Nephron (organoid): ENCODE measurements at regions not wholly inside any gene's neighbourhood (a gene's known extent, or its start where the extent isn't known, plus 50 kb on each side); places are given as distances from the start of the nearest gene placed in this dataset.

Experiments used
- H3K27ac Mint-ChIP-seq, 3 experiments: 2 replicates each; pipeline ENCODE4 v1.8.0; 2020; ENCODE audit warnings: mixed read lengths in 3 of 3, mild to moderate bottlenecking in 2 of 3, moderate library complexity in 1 of 3
- H3K27me3 Mint-ChIP-seq: 2 replicates; pipeline ENCODE4 v1.8.0; 2021; ENCODE audit warnings: low read depth, mild to moderate bottlenecking, moderate library complexity, mixed read lengths
- H3K36me3 Mint-ChIP-seq: 2 replicates; pipeline ENCODE4 v1.8.0; 2020; ENCODE audit warnings: low read depth, mixed read lengths
- H3K4me1 Mint-ChIP-seq: 2 replicates; pipeline ENCODE4 v1.8.0; 2020; ENCODE audit warnings: mixed read lengths
- H3K4me3 Mint-ChIP-seq, 3 experiments: 2 replicates each; pipeline ENCODE4 v1.8.0; 2020; ENCODE audit warnings: mild to moderate bottlenecking in 3 of 3, mixed read lengths in 3 of 3, moderate library complexity in 2 of 3
- H3K9me3 Mint-ChIP-seq: 2 replicates; pipeline ENCODE4 v1.8.0; 2020; ENCODE audit warnings: mixed read lengths
- CTCF ChIP-seq, 3 experiments: fragments of 200-600 bp; sonication (generic); IDR thresholded peaks; one replicate each; pipeline ENCODE4 v1.5.0; 2021; ENCODE audit warnings: antibody characterized with exemption in 3 of 3; ENCODE audit not compliant: unreplicated experiment in 3 of 3

- Mint-ChIP-seq H3K27me3 (peaks cover 14% of the 10 kb centered on the region), H3K4me3 (no peak overlapping the region), H3K36me3 (no peaks in the 10 kb centered on the region), H3K9me3 (no peaks in the 10 kb centered on the region), H3K27ac (no peak overlapping the region), H3K4me1 (no peaks in the 10 kb centered on the region)
- no peak for TF ChIP-seq CTCF (IDR thresholded peaks at IDR 0.05; ENCODE audit: unreplicated experiment in 3 of 3)
Observed at GRCh38 chr11:31922450-31922849, 111.3 kb upstream of the PAX6 start.

DNA sequence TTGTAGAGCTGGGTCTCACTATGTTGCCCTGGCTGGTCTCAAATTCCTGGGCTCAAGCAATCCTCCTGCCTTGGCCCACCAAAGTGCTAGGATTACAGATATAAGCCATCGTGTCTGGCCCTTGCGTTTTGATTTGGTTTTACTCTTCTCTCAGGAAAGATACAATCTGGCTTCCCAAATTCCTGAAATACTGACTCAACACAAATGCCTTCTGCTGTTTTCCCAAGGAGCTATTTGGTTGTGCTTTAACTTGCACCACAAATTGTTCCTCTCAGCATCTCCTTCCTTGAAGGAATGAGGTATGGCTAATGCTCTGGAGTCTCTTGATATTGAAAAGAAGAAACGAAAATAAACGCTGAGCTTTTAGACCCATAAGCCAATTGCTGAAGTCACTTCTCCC is 110.0 kb upstream of the PAX6 start:
- Mint-ChIP-seq H3K9me3 (no peaks in the 10 kb centered on the region), H3K27ac (no peak overlapping the region), H3K4me1 (no peaks in the 10 kb centered on the region), H3K4me3 (no peak overlapping the region), H3K36me3 (no peaks in the 10 kb centered on the region), H3K27me3 (peaks cover 9% of the 10 kb centered on the region)
- TF ChIP-seq CTCF (IDR thresholded peaks at IDR 0.05; ENCODE audit: unreplicated experiment in 3 of 3): no peak

GRCh38 chr11:31919175-31919574 is 108.1 kb upstream of the PAX6 start:
- Mint-ChIP-seq H3K27ac (no peak overlapping the region), H3K27me3 (peaks cover 15% of the 10 kb centered on the region), H3K9me3 (no peaks in the 10 kb centered on the region), H3K4me1 (no peaks in the 10 kb centered on the region), H3K36me3 (no peaks in the 10 kb centered on the region), H3K4me3 (no peak overlapping the region)
- TF ChIP-seq CTCF (IDR thresholded peaks at IDR 0.05; ENCODE audit: unreplicated experiment in 3 of 3): no peak

DNA sequence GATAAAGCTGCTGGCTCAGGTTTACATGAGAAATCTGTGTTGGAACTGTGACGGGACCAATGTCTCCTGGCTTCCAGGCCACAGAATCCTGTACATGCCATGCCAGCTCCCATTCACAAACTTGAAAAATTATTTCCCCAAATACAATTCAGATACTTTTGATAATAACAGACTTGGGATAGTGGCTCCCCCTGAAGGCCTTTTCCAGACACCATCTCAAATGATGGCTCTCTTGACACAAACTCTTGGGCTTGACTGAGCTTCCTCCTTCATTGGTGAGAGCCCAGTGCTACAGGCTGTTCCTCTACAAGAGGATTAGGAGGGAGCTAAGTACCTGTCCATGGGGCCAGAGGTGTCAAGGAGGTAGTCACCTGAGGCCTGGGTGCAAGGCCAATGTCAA is 104.7 kb upstream of the PAX6 start:
- no peak overlapping the region for H3K4me3 Mint-ChIP-seq
- no peak overlapping the region for H3K27ac Mint-ChIP-seq
- H3K27me3 Mint-ChIP-seq: peaks cover 6% of the 10 kb centered on the region
- no peaks in the 10 kb centered on the region for H3K4me1 Mint-ChIP-seq
- no peaks in the 10 kb centered on the region for H3K36me3 Mint-ChIP-seq
- TF ChIP-seq CTCF (IDR thresholded peaks at IDR 0.05; ENCODE audit: unreplicated experiment in 3 of 3): no peak
- H3K9me3 Mint-ChIP-seq: no peaks in the 10 kb centered on the region

DNA sequence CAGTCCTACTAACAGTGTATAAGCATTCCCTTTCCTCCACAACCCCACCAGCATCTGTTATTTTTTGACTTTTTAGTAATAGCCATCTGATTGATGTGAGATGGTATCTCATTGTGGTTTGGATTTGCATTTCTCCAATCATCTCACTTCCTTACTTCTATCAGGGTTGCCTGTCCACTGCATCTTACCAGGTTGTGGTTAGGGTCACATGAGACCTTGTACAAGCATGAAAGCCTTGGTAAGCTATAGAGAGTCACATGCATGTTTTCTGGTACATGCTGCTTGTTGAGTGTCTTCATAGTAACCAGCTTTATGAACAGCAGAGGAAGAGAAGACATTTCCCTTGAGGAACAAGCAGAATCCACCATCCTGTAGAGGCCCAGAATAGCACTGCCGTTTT is 102.9 kb upstream of the PAX6 start:
- Mint-ChIP-seq H3K9me3 (peaks cover 1% of the 10 kb centered on the region), H3K36me3 (no peaks in the 10 kb centered on the region), H3K4me3 (no peak overlapping the region), H3K4me1 (no peaks in the 10 kb centered on the region), H3K27me3 (peaks cover 8% of the 10 kb centered on the region), H3K27ac (no peak overlapping the region)
- no peak for TF ChIP-seq CTCF (IDR thresholded peaks at IDR 0.05; ENCODE audit: unreplicated experiment in 3 of 3)

GRCh38 chr11:31912808-31913207 is 101.7 kb upstream of the PAX6 start:
- no peaks in the 10 kb centered on the region for H3K4me1 Mint-ChIP-seq

More at GRCh38 chr11:31912808-31913207, 101.7 kb upstream of the PAX6 start:
- Mint-ChIP-seq H3K9me3 (peaks cover 3% of the 10 kb centered on the region), H3K27ac (no peak overlapping the region), H3K4me3 (no peak overlapping the region), H3K36me3 (no peaks in the 10 kb centered on the region), H3K27me3 (peaks cover 10% of the 10 kb centered on the region)
- no peak for TF ChIP-seq CTCF (IDR thresholded peaks at IDR 0.05; ENCODE audit: unreplicated experiment in 3 of 3)
